PFSK-1 (cell line): ENCODE measurements at regions not wholly inside any gene's neighbourhood (a gene's known extent, or its start where the extent isn't known, plus 50 kb on each side); places are given as distances from the start of the nearest gene placed in this dataset.

Source experiments
- FOXP2 ChIP-seq: optimal IDR thresholded peaks from 2 replicates; pipeline ENCODE3; 2011; ENCODE audit warnings: borderline replicate concordance, control low read depth, inconsistent platforms; ENCODE audit not compliant: insufficient read depth; ENCODE audit errors: extremely low read length, extremely low read depth
- POLR2AphosphoS5 ChIP-seq: IDR thresholded peaks from 2 replicates; pipeline ENCODE4 v1.6.1; 2012; ENCODE audit warnings: low read depth, mild to moderate bottlenecking, control low read depth, low read length, moderate library complexity
- REST ChIP-seq, 2 experiments: IDR thresholded peaks; 2 replicates each; pipeline versions ENCODE4 v1.6.1 to v1.8.0; 2011 to 2012; ENCODE audit warnings: low read depth in 2 of 2, low read length in 2 of 2, control low read depth in 1 of 2, inconsistent platforms in 1 of 2, mild to moderate bottlenecking in 1 of 2, moderate library complexity in 1 of 2; ENCODE audit not compliant: insufficient read depth in 1 of 2
- SIN3A ChIP-seq: IDR thresholded peaks from 2 replicates; pipeline ENCODE4 v1.6.1; 2012; ENCODE audit warnings: mild to moderate bottlenecking, low read length, moderate library complexity, borderline replicate concordance; ENCODE audit not compliant: insufficient read depth
- TAF1 ChIP-seq: IDR thresholded peaks from 2 replicates; pipeline ENCODE4 v1.6.1; 2012; ENCODE audit warnings: low read length, control low read depth, borderline replicate concordance; ENCODE audit not compliant: insufficient read depth

- TF ChIP-seq POLR2AphosphoS5 (no peak), SIN3A (no peak), TAF1 (no peak), REST (IDR thresholded peaks at IDR 0.05; ENCODE audit: insufficient read depth in 1 of 2, low read depth in 2 of 2, low read length in 2 of 2) (no peak), FOXP2 (no peak)
Observed at GRCh38 chr9:86668488-86668887, 278.8 kb downstream of the GAS1 start.

GRCh38 chr9:86667307-86667706 is 280.0 kb downstream of the GAS1 start:
- TF ChIP-seq SIN3A = no peak
- TF ChIP-seq POLR2AphosphoS5 = no peak
- TF ChIP-seq TAF1 = no peak
- no peak for TF ChIP-seq FOXP2
- TF ChIP-seq REST (IDR thresholded peaks at IDR 0.05; ENCODE audit: insufficient read depth in 1 of 2, low read depth in 2 of 2, low read length in 2 of 2) = no peak

- TF ChIP-seq SIN3A = no peak
- TF ChIP-seq POLR2AphosphoS5 = no peak
- no peak for TF ChIP-seq REST (IDR thresholded peaks at IDR 0.05; ENCODE audit: insufficient read depth in 1 of 2, low read depth in 2 of 2, low read length in 2 of 2)
- no peak for TF ChIP-seq TAF1
- no peak for TF ChIP-seq FOXP2
Observed at GRCh38 chr9:86665416-86665815, 281.9 kb downstream of the GAS1 start.

DNA sequence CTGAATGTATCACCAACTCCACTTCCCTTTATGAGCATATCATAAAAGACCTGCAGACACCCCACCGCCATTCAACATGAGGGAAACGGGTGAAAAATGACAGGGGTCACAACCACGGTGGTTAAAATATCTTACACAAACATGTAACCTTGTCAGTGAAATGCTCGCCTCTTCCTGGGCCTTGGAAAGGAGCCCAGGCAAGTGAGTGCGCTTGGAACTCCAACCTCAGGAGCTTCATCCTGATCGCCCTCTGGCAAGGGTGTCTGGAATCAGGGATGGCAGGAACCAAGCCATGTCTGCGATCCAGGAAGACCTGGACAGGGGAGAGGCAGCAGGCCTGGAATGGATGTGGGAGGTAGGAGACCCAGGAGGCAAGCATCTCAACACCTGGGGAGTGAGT is 282.7 kb downstream of the GAS1 start:
- no peak for TF ChIP-seq SIN3A
- TF ChIP-seq FOXP2 = no peak
- TF ChIP-seq REST (IDR thresholded peaks at IDR 0.05; ENCODE audit: insufficient read depth in 1 of 2, low read depth in 2 of 2, low read length in 2 of 2) = no peak
- no peak for TF ChIP-seq TAF1
- TF ChIP-seq POLR2AphosphoS5 = no peak

DNA sequence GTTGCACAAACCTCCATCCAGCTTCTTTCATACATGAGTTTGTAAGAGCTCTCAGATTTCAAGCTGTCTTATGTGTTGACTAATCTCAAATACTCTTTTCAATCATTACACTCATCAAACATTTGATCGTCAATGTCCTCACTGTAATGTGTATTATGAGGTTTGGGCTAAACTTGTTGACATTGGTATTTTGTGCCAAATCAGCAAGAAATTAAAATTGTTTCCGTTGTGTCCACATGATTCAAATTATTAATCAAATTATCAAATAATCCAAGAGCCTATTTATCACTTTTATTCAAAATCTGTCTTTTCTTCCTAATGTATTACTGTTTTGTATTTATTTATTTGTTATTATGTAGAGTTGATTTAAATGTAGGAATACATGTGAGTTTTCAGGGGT is 283.4 kb downstream of the GAS1 start:
- no peak for TF ChIP-seq REST (IDR thresholded peaks at IDR 0.05; ENCODE audit: insufficient read depth in 1 of 2, low read depth in 2 of 2, low read length in 2 of 2)
- TF ChIP-seq FOXP2 = no peak
- TF ChIP-seq POLR2AphosphoS5 = no peak
- no peak for TF ChIP-seq SIN3A
- no peak for TF ChIP-seq TAF1
